ENCODE measurements at regions not wholly inside any gene's neighbourhood (a gene's known extent, or its start where the extent isn't known, plus 50 kb on each side); places are given as distances from the start of the nearest gene placed in this dataset.

- no peak for TF ChIP-seq CTCF (IDR thresholded peaks at IDR 0.05)
- no peak for TF ChIP-seq EP300 (IDR thresholded peaks at IDR 0.05)
Measured at GRCh38 chr18:39241534-39241933, 1675.9 kb upstream of the CELF4 start.
